ENCODE measurements at regions not wholly inside any gene's neighbourhood (a gene's known extent, or its start where the extent isn't known, plus 50 kb on each side); places are given as distances from the start of the nearest gene placed in this dataset.
A peak's percentile ranks its signal among the peaks of the same experiment; 100 is the strongest.

DNA sequence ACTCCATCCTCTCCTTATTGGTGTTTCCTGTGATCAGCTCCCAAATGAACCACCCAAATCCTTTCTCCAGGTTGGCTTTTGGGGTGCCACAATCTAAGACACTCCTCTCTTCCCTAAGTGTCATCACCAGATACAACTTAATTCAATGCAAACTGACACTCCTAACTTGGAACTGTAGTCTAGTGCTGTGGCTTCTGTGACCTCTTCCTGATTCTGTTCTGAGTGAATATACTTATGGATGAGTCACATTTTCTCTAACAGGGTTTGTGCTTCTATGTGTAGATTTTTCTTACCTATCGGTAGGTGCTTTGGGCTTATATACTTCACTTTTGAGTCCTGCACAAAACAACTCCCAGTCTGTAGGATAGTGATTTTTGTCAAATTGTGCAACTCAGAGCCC, 141.3 kb upstream of the MAOA start:
- DNase-seq, result no peak

DNA sequence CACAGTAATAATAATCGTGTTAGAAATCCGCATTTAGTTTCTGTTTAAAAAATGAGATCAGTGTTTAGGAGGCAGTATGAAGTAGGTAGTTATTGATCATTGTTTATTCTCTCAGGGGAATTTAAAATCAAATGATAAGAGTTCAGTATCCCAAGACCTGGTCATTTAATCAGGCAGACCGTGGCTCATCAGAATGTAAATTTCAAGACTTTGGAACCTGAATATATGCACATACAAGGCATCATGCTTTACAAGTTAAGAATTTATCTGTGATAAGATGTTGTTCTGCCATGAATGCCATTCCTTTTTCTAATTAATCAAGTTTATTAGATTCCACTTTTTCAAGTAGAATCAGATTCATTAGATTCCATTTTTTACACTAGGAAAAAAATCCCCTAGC, 133.5 kb upstream of the MAOA start:
- no peak for DNase-seq

DNA sequence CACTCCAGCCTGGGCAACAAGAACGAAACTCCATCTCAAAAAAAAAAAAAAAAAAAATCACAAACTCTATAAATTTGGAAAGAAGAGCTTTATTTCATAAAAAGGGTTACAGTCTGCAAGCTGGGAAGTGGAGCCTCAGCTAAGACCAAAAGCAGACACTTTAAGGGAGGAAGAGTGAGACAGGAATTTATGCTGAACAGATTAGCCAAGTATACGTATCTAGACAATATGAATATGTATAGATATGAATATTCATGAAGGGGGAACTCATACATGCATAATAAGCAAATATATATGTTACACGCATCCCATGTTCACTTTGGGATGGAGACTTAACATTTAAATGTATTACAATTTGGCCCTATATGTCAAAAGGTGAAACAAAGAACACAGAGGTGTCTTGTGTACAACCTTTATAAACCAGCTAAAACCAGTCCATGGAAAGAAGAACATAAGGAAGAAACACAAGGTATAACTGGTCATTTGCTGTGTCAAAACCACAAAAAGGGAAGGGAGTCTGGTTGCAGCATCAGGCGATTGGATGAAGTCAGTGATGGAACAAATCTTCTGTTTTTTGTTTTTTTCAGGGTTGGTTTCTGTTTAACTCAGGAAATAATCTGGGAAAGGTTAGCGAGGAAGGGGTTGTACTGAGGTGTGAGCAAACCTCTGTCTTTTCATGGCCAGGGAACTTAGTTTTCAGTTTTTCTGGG, 130.0 kb upstream of the MAOA start:
- no peak for DNase-seq

DNA sequence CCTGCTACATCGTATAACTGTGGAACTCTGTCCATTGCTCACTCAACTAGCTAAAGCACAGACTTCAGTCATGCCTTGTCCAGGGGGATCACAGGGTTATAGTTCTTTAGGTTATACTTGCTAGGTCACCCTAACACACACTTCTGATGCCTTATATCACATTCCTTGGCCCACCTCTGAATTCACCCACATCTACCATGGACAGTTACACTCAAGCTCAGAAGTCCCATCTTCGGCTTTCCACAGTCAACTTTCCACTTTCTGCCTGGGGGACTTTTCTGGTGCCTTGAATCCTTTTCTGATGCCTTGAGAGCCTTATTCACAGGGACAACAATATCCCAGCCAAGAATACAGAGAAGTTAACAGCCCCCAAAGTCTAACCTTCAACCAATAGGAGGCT, 129.2 kb upstream of the MAOA start:
- no peak for DNase-seq

DNA sequence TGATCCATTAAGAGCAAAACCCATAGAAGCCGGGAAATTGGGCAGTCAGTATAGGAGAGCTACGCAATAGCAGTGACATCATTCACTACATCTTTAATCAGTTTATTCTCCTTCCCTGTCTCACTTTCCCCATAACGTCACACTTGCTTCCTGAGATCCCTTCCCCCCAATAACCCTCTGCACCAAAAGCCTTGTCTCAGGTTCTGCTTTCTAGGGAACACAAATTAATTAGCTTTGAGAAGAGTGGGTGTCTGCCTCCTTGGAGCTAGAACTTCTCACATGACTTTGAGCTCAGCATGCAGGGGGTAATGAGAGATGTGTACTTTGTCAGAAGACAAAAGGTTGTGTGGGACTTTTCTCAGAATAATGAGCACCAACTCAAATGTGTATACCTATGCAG, 128.3 kb upstream of the MAOA start:
- DNase-seq, result no peak

DNA sequence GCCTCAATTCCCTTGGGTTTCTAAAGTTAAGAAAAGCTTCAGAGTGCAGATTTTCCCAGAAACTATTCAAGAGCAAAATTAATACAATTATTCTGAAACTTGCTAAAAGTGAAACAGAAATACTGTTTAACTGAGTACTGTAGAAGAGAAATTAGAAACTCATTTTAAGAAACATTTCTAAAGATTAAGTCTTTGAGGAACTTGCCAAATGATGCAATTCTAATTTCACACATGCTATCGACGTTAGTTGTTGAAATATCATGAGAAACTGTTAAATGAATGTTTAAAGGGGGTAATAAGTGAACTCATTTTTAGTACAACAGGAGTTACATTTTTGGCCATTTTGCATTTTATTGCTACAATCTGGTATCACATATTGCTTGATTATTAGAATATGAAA, 125.3 kb upstream of the MAOA start:
- no peak for DNase-seq

DNA sequence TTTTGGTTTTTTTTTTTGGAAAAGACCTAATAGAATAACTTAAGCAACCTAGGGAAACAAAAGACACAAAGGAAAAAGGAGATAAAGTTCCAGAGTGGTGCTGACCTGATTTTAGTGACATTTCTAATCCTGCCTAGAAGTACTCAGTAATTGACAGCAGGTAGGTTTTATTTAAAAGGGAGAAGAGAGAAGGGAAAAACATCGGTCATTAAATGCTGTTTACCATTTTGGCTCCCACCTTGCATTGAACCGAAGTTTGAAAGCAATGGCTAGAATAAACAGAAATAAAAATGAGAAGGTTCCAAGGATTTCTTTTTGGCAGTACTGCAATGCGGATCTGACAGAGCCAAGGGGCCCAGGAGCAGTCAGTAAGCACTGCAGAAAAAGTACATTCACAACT, 115.8 kb upstream of the MAOA start:
- no peak for DNase-seq

DNA sequence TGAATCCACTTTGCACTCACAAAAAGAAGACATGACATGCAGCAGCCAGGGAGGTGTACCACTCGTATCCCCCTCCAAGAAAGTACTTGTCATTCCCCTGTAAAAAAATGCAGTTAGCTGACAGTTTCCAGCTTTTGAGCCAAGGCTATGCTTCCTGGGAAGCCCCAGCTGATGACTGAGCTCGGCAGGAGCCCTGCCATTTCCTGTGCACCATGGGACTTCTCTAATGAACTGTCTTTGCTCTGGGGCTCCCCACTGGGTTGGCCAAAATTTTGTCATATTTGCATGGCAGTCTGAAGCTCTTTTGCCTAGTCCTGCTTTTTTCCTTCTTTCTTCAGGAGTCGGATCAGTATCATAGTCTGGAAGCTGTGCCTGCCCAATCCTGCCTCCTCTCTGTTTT, 104.5 kb upstream of the MAOA start:
- DNase-seq, result no peak

DNA sequence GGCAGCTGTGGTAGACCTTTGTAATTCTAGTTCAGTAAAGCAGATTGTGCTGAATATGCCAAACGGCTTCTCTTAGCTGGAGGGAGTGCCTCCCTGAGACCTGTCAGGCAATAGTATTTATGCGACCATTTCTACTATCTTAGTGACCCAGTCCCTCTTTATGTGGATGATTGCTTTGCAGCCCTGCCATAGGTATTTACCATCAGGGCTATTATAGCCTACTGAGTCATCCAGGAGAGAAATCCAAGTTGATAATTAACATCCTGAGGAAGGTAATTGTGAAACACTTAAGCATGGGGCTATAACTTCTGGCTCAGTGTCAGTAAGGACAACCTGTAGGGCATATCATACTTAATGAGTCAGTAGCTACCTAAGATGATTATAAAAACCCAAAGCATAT, 103.9 kb upstream of the MAOA start:
- DNase-seq, result no peak

DNA sequence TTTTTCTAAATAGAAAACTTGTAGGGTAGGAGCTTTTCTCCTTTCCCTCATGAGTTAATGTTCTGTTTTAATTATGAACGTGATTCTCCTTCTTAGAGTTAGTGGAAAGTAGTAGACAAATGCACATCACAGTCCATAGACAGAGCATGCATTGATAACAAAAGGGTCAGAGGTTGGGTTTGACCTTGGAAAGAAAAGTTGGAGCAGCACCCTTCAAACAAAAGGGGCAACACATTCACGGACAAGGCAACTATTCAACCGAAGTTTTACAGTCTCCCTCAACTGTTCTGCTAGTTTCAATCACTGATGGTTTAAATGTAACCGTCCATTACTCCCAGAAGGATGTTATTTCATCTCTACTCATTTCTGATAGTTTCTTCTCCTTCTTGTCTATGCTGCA, 103.4 kb upstream of the MAOA start:
- no peak for DNase-seq

DNA sequence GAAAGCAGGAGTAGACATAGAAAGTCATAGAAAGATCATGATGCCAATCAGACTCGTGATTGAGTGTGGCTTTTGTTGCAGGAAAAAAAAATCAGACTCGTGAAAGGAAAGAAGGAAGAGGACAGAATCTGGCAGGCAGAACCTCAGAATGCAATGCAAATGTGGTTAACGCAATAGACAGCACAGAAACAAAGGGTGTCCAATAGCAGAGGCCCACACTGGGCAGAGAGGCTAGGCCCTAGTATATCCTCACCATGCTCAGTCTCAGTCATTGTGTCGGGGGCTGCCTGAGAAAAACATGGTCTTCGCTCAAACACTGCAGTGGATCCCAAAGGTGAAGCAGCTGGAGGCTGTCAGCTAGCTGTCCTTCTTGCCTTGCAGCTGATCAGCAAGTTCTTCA, 102.8 kb upstream of the MAOA start:
- DNase-seq, result no peak

DNA sequence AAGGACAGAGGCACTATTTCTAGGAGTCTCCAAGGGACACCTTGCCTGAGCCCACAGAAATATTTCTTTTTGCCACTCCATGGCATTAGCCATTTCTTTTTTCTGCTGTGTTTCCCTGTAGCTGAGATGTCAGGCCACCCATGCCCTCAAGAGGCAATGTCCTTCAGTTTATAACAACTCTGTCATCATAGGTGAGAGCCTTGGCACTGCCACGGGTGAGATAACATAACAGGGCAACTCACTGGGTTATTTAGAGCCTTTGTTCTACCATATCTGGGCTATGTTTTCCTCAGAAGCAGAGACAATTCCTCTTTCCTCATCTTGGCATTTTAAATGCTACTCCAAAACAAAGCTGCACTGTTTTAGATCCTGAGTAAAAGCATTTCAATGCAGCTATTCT, 99.9 kb upstream of the MAOA start:
- DNase-seq, result no peak

DNA sequence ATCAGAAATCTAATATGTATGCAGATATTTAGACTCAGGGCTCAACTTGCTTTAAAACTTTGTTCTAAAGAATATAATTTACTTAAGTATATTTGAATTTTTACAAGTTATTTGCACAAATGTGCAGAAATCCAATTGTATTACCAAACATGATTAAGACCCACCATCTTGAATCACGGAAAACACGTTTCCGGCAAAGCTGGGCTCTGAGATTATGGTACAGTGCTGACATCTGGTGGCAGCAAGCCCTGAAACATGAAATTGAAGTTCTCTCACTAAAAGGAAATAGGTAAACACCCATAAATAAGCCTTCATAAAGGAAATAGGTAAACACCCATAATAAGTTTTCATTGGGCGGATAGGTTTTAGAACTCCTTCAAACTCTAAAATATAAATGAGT, 98.3 kb upstream of the MAOA start:
- DNase-seq, result peak; percentile 79

DNA sequence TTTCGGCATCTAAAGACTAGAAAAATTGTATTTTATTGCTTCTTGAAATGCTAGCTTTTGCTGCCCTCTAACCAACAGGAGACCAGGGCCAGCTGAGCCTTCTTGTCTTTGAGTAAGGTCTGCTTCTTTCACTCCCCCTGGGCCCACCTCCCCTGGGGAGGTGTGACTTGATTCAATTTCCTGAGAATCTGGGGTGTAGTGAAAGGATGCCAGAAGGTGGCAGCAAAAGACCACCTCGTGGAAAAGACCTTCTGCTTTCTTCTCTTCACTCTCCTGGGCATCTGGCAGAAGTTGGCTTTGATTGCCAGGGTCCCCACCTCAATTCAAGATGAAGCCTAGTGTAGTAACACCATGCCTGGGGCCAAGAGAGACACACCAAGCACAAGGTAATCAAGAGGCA, 96.5 kb upstream of the MAOA start:
- DNase-seq, result peak; percentile 62

DNA sequence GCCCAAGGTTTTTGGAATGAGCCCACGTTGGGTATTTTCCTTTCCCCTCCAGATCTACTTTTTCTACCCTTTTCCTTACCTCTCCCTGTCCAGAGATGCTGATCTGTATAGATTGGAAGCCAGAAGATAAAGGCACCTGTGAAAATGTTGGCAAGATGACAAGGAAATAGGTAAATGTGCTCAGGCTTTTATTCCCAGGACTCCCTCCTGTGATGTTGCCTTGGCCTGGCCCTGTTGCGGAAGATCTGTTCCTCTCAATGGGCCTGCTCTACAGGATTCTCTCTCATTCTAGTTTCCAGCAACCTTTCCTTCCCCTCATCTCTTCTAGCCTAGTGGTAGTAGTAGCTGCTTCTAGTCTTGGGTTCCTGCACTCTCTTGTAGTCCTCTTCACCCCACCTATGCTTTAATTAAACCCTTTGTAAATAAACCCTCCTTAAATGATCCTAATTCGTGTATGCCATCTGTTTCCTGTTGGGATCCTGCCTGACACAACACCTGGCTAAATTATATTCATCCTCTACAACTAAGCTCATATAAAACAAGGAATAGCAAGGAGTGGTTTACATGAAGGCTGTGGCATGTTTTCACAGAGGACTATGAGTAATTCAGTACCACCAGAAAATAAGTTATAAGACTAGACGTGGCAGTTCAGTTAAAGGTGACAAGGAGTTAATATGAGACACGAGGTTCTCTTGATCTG, 95.7 kb upstream of the MAOA start:
- DNase-seq, result no peak

DNA sequence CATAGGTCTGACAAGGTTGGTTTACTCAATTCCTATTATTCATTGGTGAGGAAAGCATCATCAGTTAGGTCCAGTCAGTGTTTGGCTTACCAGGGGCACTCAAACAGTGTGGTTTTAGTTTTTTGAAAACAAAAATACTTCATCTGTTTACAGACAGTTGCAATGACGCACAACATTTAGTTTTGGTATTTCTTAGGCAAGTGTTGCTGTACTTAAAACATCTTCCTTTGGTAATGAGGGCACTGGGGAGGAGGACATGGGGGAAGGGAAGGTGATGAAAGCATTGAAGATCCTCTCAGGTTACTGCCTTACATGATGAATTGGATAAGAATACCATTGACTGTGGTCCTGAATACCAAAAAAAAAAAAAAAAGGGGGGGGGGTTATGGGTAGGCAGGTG, 93.7 kb upstream of the MAOA start:
- DNase-seq, result no peak

DNA sequence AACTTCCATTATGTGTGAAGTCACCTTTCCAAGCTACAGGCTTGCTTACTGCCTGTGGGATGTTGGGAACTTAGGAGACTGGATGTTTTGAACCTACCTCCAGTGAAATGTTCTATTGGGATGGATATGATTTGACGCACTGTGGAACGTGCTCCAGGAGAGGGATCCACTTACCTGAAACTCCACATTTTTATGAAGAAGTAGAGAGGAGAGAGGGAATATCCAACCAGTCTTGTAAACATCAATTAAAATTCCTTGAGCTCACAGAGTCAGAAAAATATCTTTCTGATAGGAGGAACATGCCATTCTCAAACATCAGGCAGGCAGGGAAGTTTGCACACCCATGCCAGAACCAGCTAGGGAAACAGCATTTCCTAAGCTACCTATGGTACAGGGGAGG, 91.1 kb upstream of the MAOA start:
- DNase-seq, result no peak

DNA sequence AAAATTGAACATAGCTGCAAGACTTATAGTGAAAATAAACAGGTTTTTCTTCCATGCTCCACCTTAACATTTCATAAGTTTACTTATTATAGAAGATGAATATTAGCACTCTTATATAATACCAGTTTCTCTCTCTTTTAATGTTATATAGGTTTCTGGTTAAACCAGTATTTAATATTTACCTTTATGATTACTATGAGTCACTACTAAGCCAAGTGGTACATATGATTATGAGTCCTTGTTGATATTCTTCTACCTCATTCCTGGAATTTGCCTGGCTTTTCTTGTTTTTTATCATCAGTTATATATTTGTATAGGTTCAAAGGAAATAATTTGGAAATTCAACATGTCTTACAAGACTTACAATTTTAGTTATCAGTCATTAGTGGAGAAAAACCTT, 89.9 kb upstream of the MAOA start:
- DNase-seq, result no peak

DNA sequence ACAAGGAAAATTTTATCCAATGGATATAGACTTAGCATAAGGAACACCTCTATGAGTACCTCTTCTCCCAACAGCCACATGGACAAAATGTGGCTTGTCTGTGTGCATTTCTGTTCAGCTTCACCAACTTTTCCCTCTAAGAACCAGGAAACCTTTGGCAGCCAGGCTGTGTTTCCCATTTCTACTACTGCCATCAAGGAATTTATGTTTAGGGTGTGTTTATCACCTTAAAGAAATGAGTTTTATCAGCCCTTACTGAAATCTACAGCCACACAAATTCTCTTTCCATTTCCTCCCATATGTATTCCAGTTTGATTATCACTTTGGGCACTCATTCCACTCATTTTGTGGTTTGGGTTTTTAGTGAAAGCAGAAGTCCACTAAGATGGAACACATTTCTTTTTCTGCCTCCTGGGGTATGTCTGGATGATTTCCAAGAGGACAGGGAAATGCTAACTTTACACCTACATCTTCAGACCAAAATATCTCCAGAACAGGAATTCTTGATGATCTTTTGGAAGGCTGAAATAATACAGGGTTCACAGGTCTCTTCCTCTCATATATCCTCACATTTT, 82.6 kb upstream of the MAOA start:
- no peak for DNase-seq

DNA sequence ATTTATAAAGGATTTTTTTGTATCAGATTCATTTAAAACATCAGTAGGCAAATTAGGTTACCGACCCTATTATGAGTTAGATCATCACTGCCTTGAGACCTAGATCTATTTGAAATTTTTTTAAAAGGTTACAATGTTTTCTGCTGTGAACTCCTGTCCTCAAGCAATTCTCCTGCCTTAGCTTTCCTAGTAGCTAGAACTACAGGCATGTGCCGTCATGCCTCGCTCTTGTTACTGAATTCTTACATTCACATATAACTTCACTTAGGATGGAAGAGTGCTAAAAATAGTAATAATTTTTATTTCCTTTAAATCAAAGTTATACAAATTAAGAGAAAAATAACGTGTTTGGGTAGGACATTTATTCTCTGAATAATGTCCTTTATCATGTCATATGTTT, 75.5 kb upstream of the MAOA start:
- no peak for DNase-seq

DNA sequence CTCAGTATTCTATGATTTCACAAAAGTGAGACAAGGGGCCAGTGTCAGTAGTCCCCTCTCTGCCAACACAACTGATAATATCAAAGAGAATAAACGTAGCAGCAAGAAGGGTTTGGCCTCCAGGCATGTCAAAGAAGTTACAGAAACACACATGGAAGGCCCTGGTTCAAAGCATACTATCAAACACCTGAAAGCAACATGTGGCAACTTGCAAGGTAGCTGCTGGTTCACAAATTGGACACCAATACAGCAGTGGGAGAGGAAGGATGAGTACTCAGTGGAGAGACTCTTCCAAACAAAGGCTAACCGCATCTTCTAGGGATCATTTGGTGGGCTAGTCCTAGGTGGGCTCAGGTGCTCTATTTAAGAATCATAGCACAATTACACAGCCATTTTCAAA, 74.9 kb upstream of the MAOA start:
- DNase-seq, result no peak

DNA sequence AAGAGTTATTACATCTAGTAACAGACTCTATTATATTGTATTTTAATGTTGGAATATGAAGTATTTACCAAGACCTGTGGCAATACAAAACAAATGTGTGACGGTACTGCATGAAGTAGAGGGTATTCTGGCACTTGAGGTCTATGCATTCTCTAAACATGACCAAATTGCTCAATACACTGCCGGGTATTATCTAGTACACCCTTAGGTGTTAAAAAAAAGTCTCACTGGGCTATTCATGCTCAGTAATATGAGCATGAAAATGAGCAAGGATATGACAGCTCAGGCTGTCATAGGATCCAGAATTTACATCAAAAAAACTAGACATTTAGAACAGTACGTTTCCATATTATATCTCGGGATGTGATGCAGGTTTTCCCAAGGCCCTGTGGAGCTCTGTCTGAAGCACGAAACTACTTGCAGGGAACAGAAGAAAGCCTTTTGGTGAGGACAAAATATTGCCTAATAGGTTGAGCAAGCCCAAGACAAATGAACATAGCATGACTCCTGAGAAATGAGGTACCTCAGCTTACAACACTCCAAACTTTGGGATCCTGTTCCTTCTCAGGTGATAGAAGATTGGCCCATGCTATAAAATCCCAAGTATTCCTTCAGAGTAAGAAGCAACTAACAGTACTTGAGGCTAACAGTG, 74.1 kb upstream of the MAOA start:
- no peak for DNase-seq

DNA sequence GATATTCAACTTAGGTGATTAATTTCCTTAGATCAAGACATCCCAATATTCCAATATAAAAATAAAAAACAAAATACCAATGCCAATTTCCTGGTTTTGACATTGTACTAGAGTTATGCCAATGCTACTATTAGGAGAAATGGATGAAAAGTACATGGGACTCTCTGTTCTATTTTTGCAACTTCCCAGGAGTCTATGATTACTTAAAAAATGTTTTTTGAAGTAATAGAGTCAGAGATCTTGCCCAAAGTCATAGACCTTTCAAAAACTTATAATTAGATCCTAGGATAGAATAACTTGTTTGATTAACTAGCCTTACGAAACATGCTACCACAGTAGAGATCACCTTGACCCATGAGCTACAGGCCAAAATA, 73.6 kb upstream of the MAOA start:
- DNase-seq, result no peak

DNA sequence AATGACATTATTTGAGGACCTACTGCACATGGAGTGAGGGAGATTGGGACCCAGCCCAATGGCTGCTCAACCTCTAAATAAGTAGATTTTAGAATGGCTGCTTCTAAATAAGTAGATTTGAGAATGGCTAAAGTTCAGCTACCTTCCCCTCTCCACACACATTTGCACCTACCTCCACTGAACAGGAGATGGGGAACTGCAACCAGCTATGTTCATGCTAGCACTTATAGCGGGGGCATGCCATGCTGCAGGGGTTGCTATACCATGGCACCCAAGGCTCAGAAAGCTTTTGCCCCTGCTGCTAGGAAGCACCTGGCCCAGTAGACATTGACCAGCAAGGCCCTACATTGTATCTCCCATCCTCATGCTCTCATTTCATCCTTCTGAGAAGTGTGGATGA, 70.2 kb upstream of the MAOA start:
- DNase-seq, result no peak
